ENCODE measurements at regions not wholly inside any gene's neighbourhood (a gene's known extent, or its start where the extent isn't known, plus 50 kb on each side); places are given as distances from the start of the nearest gene placed in this dataset.

DNA sequence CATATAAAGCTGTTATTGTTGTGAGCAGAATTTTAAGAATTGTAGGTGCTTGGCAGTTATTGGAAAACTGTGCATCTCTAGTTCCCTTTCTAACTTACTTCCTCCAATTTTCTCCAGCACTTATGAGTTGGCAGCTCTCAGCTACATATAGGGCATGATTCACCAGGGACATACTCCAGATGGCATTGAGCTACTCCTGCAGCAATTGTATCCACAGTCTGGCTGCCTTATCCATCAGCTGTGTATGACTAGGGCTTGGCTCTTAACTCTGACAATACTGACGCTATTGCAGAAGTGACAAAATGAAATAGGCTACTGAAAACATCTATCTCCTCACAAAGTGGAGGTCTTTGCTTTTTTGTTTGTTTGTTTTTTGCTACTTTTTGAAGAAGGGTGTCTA lies 276.7 kb downstream of the POU4F1 start:
- DNase-seq (ENCODE audit: low spot score): no peak

DNA sequence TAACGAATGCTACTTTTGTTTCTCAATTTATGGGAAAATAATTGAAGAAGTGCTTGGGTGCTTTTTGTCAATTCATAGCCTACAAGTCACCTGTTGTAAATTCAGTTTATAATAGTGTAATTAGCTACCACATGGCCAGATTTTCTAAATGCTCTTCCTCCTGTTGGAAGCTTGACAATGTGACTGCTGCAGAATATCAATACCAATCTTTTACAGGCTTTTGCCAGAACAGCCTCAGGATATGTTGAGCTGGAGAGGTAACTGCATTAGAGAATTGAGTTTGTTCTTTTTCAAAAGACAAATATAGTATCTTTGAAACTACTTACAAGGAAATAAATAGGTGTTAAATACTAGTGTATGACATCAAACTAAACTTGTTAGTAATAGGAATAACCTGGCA lies 277.8 kb downstream of the POU4F1 start:
- no peak for DNase-seq (ENCODE audit: low spot score)

DNA sequence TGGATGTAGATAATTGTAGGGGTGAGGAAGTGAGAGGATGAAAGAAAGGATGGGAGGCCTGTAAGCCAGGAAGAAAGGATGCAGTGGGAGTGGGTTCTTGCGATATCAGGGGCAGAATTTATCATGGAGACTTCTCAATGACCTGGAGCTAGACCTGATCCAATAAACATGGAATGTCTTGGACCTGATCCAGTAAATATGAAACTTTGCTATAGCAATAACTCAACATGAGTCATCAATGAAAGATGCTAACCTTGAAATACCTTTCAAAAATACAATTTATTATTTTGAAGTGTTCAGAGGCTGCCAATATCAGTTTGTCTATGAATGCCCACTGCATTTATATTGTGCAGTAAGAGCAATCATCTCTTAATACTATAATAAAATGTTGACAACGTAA lies 279.5 kb downstream of the POU4F1 start:
- no peak for DNase-seq (ENCODE audit: low spot score)

DNA sequence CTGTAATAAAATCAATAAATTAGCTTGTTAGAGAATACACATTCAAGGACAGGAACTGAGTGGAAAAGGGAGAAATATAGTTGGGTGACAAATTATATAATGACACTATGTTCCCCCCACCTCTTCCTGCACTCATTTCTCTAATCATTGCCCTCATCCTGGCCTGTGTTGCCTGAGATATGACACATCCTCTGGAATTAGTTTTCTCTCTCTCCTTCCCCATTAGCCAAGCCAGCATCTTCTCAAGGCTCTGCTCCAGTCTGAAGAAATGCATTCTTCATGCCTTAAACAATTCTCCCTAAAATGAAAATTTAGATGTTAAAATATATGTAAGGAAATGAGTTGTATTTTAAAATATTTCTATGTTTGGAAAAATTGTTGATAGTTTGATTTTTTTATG lies 280.3 kb downstream of the POU4F1 start:
- no peak for DNase-seq (ENCODE audit: low spot score)

DNA sequence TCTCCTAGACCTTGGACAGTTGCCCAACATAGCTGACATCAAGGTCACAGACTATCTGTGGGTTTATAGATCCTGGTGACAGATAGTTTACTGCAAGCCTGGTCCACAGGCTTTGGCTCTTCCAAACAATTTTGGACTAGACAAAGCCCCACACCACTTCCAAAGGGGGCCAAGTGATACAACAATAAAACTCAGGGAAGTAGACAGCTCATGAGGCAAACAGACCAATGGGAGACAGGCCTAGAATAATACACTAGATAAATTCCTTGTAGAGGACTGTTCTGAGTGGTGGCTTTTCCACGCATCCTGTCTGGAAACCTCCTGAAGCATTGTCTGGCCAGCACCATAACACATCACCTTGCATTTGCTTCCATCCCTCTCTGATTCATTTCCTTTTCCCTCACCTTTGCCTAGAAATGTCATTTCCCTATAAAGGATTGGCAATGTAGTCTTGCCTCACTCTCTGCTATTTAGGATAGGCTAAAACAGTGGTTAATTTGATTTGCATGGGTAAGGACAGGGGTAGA lies 284.2 kb downstream of the POU4F1 start:
- no peak for DNase-seq (ENCODE audit: low spot score)

DNA sequence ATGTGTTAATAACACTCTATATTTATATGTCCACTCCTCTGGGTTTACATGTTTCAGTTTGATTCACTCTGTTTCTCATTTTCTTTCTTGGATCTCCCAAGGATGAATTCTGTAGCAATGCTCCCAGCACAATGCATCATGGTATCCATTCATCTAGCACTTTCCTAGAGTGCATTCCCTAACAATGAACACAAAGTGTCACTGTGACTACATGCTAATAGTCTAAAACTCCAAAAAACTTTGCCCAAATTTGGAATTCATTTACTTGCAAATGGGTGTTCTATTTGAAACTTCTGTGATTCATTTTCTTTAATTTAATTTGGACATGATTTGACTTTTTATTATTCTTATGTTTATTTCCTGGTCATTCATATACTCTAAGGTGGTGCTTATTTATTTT lies 286.3 kb downstream of the POU4F1 start:
- DNase-seq (ENCODE audit: low spot score): no peak

DNA sequence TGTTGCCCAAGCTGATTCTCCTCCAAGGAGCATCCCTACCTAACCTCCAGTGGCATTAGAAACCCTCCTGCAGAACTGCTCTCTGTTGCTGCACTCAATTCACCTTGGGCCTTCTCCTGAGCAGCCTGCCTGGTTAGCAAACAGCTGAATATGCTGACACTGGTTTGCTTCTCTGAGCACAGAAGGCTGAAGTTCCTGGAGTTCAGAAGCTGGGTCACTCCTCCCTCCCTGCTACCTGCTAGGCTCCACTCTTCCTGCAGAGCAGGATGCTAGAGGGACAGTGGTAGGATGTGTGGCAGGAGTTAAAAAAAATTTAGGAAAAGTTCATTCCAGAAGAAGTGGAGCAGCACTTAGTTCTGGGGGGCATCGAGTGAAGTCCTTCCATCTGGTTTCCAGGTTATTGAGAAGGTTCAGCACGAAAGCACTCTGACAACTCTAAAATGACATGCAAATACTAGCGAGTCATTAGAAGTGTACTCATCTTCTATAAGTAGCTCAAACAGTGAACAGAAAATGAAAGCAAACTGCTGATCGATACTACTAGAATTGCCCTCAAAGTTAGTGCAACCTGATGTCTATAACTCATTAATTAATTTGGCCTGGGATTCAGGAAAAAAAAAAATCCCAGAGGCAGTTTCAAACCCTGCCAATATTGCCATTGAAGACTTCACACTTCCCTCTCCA lies 293.7 kb downstream of the POU4F1 start:
- DNase-seq (ENCODE audit: low spot score): no peak

DNA sequence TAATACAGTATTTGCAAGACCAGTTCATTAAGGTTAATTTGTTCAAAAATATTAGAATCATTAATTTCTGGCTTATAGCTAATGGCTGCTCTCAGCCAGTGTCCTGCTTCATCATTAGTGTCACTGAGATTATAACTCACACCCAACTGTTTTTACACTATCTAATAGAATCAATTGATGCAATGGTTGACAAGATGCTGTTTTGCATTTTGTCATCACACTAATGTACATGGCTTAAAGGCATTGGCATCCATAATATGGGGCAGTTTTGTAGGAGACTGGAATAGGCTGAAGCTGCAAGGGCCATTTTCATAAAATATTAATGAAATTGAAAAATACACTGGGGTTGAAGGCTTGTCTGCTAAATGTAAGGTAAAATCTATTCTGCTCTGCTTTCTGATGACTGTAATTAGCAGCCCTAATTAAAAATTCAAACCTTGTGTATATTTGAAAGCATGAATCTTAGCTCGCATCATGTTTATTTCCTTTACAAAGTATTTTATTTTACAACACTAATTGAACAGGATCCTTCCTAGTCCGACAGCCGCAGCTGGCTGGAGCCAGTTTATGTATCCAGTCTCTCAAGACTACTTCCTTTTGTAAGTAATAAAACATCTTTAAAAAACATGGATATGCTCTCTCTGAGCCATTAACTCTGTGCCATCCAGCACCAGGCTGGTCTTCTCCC lies 296.7 kb downstream of the POU4F1 start:
- no peak for DNase-seq (ENCODE audit: low spot score)

DNA sequence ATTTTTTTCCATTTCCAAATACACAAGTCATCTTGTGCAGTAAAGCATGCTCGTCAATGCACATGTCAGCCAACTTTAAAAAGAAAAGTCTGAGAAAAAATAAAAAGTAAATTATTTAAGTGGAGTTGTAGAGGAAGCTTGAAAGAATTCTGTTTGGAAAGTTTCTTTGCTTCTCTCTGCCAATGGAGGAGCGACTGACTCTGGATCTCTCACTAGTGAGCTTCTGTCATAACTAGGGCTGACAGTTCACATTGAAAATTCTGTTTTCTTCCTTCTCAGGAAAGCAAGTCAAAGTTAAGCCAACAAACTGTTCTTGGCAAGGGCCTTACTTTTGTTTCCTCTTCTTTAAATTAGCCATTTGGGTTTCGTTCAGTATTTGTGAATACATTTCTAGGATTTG lies 298.2 kb downstream of the POU4F1 start:
- DNase-seq (ENCODE audit: low spot score): no peak

DNA sequence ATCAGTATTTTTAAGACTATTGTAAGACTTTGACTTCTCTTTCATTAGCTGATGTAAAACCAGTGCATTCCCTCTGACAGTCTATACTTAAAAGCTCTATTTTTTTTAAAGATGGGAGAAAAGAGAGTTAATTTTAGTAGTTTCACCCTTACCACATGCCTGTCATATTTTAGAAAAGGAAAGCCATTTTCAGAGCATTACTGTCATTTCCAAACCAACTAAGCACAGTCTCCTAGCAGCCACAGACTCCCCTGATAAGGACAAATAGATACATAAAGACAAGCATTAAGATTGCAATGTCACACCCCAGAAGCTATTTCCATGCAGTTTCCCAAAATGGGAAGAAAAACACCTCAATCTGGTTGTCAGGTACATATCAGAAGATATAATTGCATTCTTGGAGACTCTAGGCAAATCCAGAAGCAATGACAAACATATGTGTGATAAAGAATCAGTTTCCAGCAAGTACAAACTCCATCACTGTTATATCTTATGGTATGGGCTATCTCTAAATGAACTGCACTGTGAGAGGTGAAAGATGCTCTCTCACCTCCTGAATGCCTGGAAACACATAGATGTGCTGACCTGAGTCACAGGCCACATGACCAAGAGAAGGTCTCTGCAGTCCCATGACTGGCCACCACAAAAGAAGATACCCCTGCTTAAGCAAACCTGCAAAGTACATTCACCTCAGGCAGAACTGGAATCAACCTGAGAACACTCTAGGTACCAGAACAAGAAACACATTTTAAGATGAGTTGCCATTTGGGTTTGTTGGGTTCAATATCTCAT lies 303.3 kb downstream of the POU4F1 start:
- DNase-seq (ENCODE audit: low spot score): no peak

DNA sequence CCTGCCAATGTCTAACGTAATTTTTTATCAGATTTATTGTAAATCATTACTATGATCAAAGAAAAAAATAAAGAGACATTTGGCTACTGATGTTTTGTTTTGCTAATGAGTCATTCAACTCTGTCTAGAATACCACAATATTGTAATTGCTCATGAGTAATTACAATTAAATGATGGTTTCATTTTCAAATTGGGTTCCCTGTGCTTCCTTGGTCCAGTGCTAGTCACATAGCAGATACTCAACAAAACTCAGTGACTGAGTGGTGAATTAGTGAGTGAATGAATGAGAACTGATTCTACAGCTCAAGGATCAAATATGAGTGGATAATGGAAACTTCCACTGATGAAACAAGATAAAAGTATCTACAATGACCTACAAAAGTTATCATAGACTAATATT lies 304.7 kb downstream of the POU4F1 start:
- no peak for DNase-seq (ENCODE audit: low spot score)

DNA sequence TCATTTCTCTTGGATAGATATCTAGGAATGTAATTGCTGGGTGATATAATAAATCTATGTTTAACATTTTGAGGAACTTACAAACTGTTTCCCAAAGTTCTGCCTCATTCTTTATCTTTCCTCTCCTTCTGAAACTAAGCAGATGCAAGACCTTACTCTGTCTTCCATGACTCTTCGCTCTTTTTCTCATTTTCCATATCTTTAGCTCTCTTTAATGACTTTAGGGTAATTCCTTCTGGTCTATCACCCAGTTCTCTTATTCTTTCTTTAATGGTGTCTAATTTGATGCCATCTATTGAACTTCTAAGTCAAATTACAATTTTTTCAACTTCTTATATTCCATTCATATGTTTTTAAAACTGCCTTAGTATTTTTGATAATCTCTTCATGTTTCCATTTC lies 316.6 kb downstream of the POU4F1 start:
- no peak for DNase-seq (ENCODE audit: low spot score)

DNA sequence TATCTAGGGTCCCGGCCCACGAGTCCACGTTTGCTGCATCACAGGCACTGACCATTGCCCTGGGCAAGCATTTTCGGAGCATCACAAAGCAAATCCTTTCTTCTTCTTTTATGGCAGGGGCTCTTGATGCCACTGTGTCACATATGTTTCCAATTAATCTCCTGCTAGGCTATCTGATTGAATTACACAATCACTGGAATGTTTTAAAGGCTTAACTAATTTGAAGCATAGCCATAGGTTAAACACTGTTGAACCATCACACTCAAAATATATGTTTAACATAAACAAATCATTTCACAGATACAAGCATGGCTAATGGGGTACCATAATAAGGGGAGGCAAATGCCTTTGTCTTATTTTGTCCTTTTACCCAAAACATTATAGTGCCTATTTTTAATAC lies 338.3 kb downstream of the POU4F1 start:
- DNase-seq (ENCODE audit: low spot score): no peak

DNA sequence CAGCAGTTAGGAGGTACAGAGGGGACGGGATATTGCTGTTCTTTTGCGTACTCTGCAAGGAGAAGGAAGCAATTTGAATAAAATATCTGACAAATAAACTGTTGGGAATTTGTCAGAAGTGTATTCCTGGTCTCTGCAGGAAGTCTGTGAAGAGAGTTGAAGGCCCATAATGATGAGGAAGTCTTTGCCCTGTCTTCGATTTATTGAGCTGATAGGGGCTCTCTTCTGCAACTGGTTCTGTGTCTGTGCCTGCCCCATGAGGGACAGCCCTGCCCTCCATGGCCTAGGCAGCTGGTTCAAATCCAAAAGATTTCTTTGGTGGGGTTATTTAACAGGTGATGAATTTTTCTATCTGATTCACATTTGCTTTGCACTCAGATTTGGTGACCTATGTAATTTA lies 339.7 kb upstream of the EDNRB start:
- no peak for DNase-seq (ENCODE audit: low spot score)

DNA sequence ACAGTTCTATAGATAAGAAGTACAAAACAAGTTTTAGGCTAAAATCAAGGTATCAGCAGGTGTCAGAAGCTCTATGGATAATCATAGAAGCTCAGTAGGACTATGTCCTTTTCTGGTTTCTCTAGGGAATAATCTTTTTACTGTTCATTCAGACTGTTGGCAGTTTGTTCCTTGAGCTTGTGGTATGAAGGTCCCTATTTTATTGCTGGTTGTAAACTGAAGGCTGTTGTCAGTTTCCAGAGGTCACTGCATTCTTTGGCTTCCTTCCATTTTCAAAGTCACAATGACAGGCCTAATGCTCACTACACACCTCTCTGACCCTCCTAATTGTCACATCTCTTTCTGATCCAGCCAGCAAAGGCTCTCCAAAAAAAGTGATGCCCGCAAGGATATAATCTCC lies 337.9 kb upstream of the EDNRB start:
- DNase-seq (ENCODE audit: low spot score): no peak

DNA sequence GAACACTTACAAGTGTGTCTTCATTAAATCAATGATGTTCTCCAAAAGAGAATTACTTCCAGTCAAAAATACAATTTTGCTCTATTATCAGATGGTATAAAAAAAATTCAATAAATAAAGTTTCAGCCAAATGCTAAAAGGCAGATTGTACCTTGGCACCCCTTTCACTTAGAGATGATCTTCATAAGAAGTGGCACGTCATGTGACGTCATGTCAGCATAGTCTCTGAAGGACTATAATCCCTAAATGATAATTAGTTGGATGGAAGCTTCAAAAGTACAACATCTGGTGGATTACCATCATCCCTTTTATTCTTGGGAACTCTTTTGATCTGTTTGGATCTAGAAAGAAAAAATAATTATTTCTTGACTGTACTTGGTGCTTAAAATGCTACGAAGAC lies 335.5 kb upstream of the EDNRB start:
- no peak for DNase-seq (ENCODE audit: low spot score)

DNA sequence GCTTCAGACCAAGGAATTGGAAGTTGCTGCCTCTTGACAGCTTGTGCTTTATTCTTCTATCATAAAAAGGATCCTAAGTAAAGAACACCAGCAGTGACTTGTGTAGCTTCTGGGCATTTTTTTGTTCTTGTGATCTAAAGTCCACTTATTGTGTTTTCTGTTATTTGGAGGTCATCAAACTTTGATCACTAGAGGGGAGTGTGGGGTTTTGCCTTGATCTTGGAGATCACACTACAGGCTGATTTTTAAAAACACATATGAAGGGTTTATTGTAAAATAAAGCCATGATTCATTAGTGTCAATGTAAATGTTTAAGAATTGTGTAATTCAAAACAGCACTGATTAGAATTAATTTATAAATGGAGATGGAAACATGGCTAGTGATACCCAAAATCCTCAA lies 328.7 kb upstream of the EDNRB start:
- DNase-seq (ENCODE audit: low spot score): no peak

DNA sequence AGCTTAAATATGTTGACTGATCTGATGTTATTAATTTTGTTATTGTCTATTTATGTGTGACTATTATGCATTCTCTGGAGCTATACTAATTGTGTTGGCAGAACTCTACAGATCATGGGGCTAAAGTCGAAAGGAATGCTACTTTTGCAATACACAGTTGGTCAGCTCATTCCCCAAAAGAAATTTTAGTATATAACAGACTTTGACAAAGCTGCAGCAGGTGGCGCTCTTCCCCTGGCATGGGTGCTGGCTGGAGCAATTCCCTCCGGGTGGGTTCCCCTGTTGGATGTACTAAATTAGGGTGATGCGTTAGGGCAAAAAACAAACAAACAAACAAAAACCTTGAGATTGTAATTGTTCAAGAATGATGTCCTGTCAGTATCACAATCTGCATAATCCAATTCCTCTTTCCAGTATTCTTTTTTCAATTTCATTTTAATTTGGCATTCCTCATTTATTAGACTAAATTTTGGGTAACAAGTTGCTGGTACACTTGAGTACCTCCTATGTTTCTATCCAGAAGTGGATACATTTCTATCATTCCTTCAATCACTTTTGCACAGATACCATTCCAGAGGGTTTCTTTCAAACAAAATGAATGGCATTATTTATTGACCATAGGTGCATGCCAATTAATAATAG lies 322.8 kb upstream of the EDNRB start:
- DNase-seq (ENCODE audit: low spot score): peak; percentile 62

DNA sequence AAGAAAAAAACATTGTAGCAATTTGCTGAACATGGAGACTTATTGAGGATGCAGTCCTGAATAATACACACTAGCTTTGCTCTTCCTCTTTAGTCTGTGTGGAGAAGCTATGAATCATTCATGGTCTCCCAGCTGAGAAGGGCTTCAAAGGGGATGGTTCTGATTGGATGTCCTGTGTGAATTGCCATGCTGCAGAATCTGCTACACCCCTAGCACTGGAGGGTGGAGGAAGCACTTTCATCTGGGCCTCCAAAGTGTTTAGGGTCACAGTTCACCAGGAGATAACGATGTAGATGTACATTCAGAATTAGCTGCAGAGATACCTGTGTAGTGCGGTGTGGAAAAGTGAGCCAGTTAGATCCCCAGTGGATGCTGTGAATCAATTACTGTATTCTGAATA lies 321.1 kb upstream of the EDNRB start:
- DNase-seq (ENCODE audit: low spot score): peak; percentile 3

DNA sequence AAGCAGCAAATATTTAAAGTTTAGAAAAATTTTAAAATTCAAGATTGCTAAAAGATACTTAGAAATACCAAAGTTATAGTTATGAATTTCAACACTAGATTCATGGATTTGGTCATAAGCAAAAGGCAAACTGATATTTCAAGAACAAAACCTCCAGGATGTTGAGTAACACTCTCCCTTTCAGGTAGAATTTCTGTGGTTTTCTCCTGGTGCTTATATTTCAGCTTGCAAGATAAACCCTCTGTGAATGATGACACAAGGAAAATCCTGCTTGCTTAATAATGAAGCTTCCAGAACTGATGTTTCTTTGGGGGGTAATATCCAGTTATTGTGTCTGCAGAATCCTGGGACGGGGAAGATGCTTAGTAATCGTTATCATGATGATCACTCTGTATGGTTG lies 320.3 kb upstream of the EDNRB start:
- no peak for DNase-seq (ENCODE audit: low spot score)

DNA sequence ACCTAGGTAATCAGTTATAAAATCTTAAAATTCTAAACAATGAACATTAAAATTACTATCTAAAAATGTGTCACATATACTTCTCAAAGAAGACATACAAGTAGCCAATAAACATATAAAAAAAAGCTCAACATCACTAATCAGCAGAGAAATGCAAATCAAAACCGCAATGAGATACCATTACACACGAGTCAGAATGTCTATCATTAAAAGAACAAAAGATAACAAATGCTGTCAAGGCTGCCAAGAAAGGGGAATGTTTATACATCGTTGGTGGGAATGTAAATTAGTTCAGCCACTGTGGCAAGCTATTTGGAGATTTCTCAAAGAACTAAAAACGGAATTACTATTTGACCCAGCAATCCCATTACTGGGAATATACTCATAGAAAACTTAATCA lies 310.3 kb upstream of the EDNRB start:
- no peak for DNase-seq (ENCODE audit: low spot score)

DNA sequence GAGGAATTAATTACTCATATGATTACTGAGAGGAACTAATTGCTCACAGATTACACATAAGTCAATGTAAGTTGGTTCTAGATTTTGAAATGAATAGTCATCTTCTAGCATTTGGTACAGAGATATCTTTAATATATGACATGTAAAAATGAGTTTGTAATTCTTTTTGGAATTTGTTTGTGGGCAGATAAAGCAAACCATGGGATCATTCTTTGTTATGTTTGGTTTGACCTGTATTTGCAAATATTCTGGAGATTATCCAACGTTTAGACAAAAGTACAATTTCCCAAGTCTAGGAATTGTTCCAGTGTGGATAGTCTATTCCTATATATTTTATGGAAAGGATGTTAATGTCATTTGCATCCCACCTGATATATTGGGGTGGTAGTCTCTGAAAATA lies 309.6 kb upstream of the EDNRB start:
- DNase-seq (ENCODE audit: low spot score): peak; percentile 2

DNA sequence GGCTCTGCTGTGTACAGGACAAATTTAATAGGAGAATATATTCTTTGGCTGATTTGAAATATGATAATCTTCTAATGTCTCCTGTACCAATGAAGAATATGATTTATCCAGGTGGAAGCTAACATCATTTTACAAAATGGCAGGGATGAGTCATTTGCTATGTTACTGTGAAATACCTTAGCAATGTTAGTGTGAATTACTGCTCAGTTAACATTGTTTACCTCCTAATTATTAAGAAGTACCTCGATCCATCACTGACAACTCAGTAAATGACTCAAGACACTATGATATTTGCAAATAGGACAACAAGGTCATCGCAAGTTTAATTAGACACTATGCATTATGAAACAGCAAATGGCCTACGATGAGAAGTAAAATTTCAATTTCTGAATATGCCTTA lies 309.1 kb upstream of the EDNRB start:
- DNase-seq (ENCODE audit: low spot score): no peak

Measured in GM03348 (cell line).